H9 (cell line): ENCODE measurements at regions not wholly inside any gene's neighbourhood (a gene's known extent, or its start where the extent isn't known, plus 50 kb on each side); places are given as distances from the start of the nearest gene placed in this dataset.

Experiments
- DNase-seq: peaks from one replicate; pipeline ENCODE4 v3.0.0-alpha.2; 2017
- H2AFZ ChIP-seq: one replicate; pipeline ENCODE4 v1.6.1; 2013; ENCODE audit warnings: mild to moderate bottlenecking, low read length, control low read depth, moderate library complexity
- H2AK5ac ChIP-seq: 2 replicates; pipeline ENCODE4 v1.6.1; 2013; ENCODE audit warnings: low read length, control low read depth, mixed read lengths; ENCODE audit not compliant: insufficient read length
- H2BK120ac ChIP-seq: one replicate; pipeline ENCODE4 v1.6.1; 2013; ENCODE audit warnings: low read depth, mild to moderate bottlenecking, low read length, control low read depth, inconsistent platforms; ENCODE audit not compliant: poor library complexity, severe bottlenecking
- H2BK12ac ChIP-seq: 2 replicates; pipeline ENCODE4 v1.6.1; 2013; ENCODE audit warnings: low read length, control low read depth, mixed read lengths, low read depth; ENCODE audit not compliant: insufficient read length
- H2BK15ac ChIP-seq: 2 replicates; pipeline ENCODE4 v1.6.1; 2013; ENCODE audit warnings: low read depth, low read length, control low read depth
- H2BK20ac ChIP-seq: one replicate; pipeline ENCODE4 v1.6.1; 2013; ENCODE audit warnings: low read depth, mild to moderate bottlenecking, low read length, control low read depth, inconsistent platforms; ENCODE audit not compliant: poor library complexity, severe bottlenecking
- H2BK5ac ChIP-seq: 2 replicates; pipeline ENCODE4 v1.6.1; 2013; ENCODE audit warnings: low read length, control low read depth, mixed read lengths; ENCODE audit not compliant: insufficient read length
- H3K14ac ChIP-seq: 2 replicates; pipeline ENCODE4 v1.6.1; 2013; ENCODE audit warnings: low read length, control low read depth; ENCODE audit not compliant: insufficient read depth
- H3K18ac ChIP-seq: 2 replicates; pipeline ENCODE4 v1.6.1; 2013; ENCODE audit warnings: low read depth, mild to moderate bottlenecking, mixed read lengths, low read length, control low read depth; ENCODE audit not compliant: insufficient read length
- H3K23ac ChIP-seq: 2 replicates; pipeline ENCODE4 v1.6.1; 2013; ENCODE audit warnings: low read length, control low read depth, mixed read lengths, low read depth; ENCODE audit not compliant: insufficient read length
- H3K23me2 ChIP-seq: 2 replicates; pipeline ENCODE4 v1.6.1; 2013; ENCODE audit warnings: low read depth, mild to moderate bottlenecking, mixed read lengths, low read length, control low read depth; ENCODE audit not compliant: insufficient read length, poor library complexity, severe bottlenecking
- H3K27ac ChIP-seq: 2 replicates; pipeline ENCODE4 v1.5.1; 2013; ENCODE audit warnings: low read length, control low read depth, mixed read lengths, low read depth; ENCODE audit not compliant: insufficient read length
- H3K27me3 ChIP-seq: 2 replicates; pipeline ENCODE4 v1.6.1; 2013; ENCODE audit warnings: low read length, control low read depth, inconsistent platforms; ENCODE audit not compliant: insufficient read depth
- H3K4ac ChIP-seq: 2 replicates; pipeline ENCODE4 v1.6.1; 2013; ENCODE audit warnings: low read depth, mild to moderate bottlenecking, control low read depth, inconsistent platforms, low read length, moderate library complexity
- H3K4me1 ChIP-seq: 2 replicates; pipeline ENCODE4 v1.6.1; 2013; ENCODE audit warnings: low read length, control low read depth, inconsistent platforms; ENCODE audit not compliant: insufficient read depth
- H3K4me2 ChIP-seq: 2 replicates; pipeline ENCODE4 v1.6.1; 2013; ENCODE audit warnings: low read length, control low read depth, mixed read lengths; ENCODE audit not compliant: insufficient read length, insufficient read depth
- H3K56ac ChIP-seq: 2 replicates; pipeline ENCODE4 v1.6.1; 2013; ENCODE audit warnings: low read depth, mild to moderate bottlenecking, mixed read lengths, low read length, control low read depth; ENCODE audit not compliant: insufficient read length
- H3K79me1 ChIP-seq: 2 replicates; pipeline ENCODE4 v1.6.1; 2013; ENCODE audit warnings: low read depth, mild to moderate bottlenecking, moderate library complexity, low read length, control low read depth, inconsistent platforms; ENCODE audit not compliant: insufficient read depth, poor library complexity, severe bottlenecking
- H3K79me2 ChIP-seq: 2 replicates; pipeline ENCODE4 v1.6.1; 2013; ENCODE audit warnings: low read length, control low read depth, inconsistent platforms; ENCODE audit not compliant: insufficient read depth
- H3K9ac ChIP-seq: 2 replicates; pipeline ENCODE4 v1.6.1; 2013; ENCODE audit warnings: low read length, control low read depth, mixed read lengths; ENCODE audit not compliant: insufficient read length; ENCODE audit errors: extremely low read depth
- H3K9me3 ChIP-seq: one replicate; pipeline ENCODE4 v1.6.1; 2013; ENCODE audit warnings: low read depth, low read length, inconsistent platforms; ENCODE audit not compliant: control insufficient read depth
- H3T11ph ChIP-seq: one replicate; pipeline ENCODE4 v1.6.1; 2013; ENCODE audit warnings: mild to moderate bottlenecking, low read length, control low read depth, inconsistent platforms
- H4K20me1 ChIP-seq: one replicate; pipeline ENCODE4 v1.6.1; 2013; ENCODE audit not compliant: control insufficient read depth, insufficient read length, insufficient read depth
- H4K5ac ChIP-seq: 2 replicates; pipeline ENCODE4 v1.6.1; 2013; ENCODE audit warnings: low read depth, mild to moderate bottlenecking, mixed read lengths, low read length, control low read depth; ENCODE audit not compliant: insufficient read length
- H4K8ac ChIP-seq: replicated peaks from 2 replicates; pipeline ENCODE4 v1.6.1; 2013; ENCODE audit warnings: low read length, control low read depth, mixed read lengths, low read depth; ENCODE audit not compliant: insufficient read length
- H4K91ac ChIP-seq: 2 replicates; pipeline ENCODE4 v1.6.1; 2013; ENCODE audit warnings: low read depth, mild to moderate bottlenecking, moderate library complexity, mixed read lengths, low read length, control low read depth; ENCODE audit not compliant: insufficient read length
- H3K27ac Mint-ChIP-seq, 3 experiments: 2 replicates in 2 of 3; 3 replicates in 1 of 3; pipeline ENCODE4 v1.8.0; 2020 to 2021; ENCODE audit warnings: mixed read lengths in 3 of 3, mild to moderate bottlenecking in 1 of 3, moderate library complexity in 1 of 3
- H3K27me3 Mint-ChIP-seq: 2 replicates; pipeline ENCODE4 v1.8.0; 2021; ENCODE audit warnings: low read depth, mild to moderate bottlenecking, moderate library complexity, mixed read lengths
- H3K36me3 Mint-ChIP-seq, 3 experiments: 2 replicates in 2 of 3; 3 replicates in 1 of 3; pipeline ENCODE4 v1.8.0; 2020 to 2021; ENCODE audit warnings: low read depth in 3 of 3, mixed read lengths in 3 of 3; ENCODE audit not compliant: insufficient read depth in 1 of 3
- H3K4me1 Mint-ChIP-seq, 2 experiments: 2 replicates each; pipeline ENCODE4 v1.8.0; 2020; ENCODE audit warnings: mixed read lengths in 2 of 2
- H3K4me3 Mint-ChIP-seq, 2 experiments: 2 replicates in 1 of 2; 3 replicates in 1 of 2; pipeline ENCODE4 v1.8.0; 2020 to 2021; ENCODE audit warnings: mild to moderate bottlenecking in 2 of 2, mixed read lengths in 2 of 2, moderate library complexity in 1 of 2
- H3K9me3 Mint-ChIP-seq, 2 experiments: 2 replicates in 1 of 2; 3 replicates in 1 of 2; pipeline ENCODE4 v1.8.0; 2020; ENCODE audit warnings: mild to moderate bottlenecking in 2 of 2, mixed read lengths in 2 of 2, moderate library complexity in 1 of 2
- CTCF ChIP-seq: fragments of 200-600 bp; sonication (generic); conservative IDR thresholded peaks from 3 replicates; pipeline ENCODE4 v1.8.0; 2021; ENCODE audit warnings: antibody characterized with exemption, mild to moderate bottlenecking
- WGBS: extraction: QIAGEN DNeasy Blood & Tissue Kit; methylation state at CpG from one replicate; pipeline ENCODE4 v1.1.7; 2013; ENCODE audit warnings: missing lambda C conversion rate, low lambda C conversion rate, mixed read lengths; ENCODE audit not compliant: insufficient read length; ENCODE audit errors: extremely low coverage; 5-methylcytosine and 5-hydroxymethylcytosine counted together

- no peak overlapping the region for H2BK5ac ChIP-seq
- peak; percentile 76 for TF ChIP-seq CTCF
- no peaks in the 10 kb centered on the region for H4K20me1 ChIP-seq
- no peak overlapping the region for H2AFZ ChIP-seq
- no peak overlapping the region for H4K91ac ChIP-seq
- Mint-ChIP-seq H3K4me3 (no peak overlapping the region), H3K9me3 (peaks cover 0 to 2% of the 10 kb centered on the region in 2 experiments; a peak in 3 of 5 replicates), H3K36me3 (peaks cover 0 to 8% (median 0%) of the 10 kb centered on the region in 3 experiments; a peak in 3 of 7 replicates), H3K27ac (no peak overlapping the region), H3K4me1 (no peaks in the 10 kb centered on the region), H3K27me3 (no peaks in the 10 kb centered on the region)
- H2AK5ac ChIP-seq: no peak overlapping the region
- H3K4me2 ChIP-seq: no peak overlapping the region
- no peaks in the 10 kb centered on the region for H3K23me2 ChIP-seq
- H3K27ac ChIP-seq: no peak overlapping the region
- H2BK20ac ChIP-seq: no peak overlapping the region
- no peak overlapping the region for H2BK120ac ChIP-seq
- H3K18ac ChIP-seq: no peak overlapping the region
- no peak overlapping the region for H4K5ac ChIP-seq
- H3K4ac ChIP-seq: no peak overlapping the region
- H3K9ac ChIP-seq: no peak overlapping the region
- H3K27me3 ChIP-seq: no peaks in the 10 kb centered on the region
- no peaks in the 10 kb centered on the region for H3K4me1 ChIP-seq
- no CpG with 5 or more reads among the region's 1 CpG for WGBS
- H3T11ph ChIP-seq: no peak overlapping the region
- no peak for DNase-seq
- no peaks in the 10 kb centered on the region for H3K79me2 ChIP-seq
- H3K23ac ChIP-seq: no peak overlapping the region
- no peaks in the 10 kb centered on the region for H3K9me3 ChIP-seq
- H3K79me1 ChIP-seq: no peaks in the 10 kb centered on the region
- no peak overlapping the region for H4K8ac ChIP-seq
- H3K14ac ChIP-seq: no peak overlapping the region
- no peak overlapping the region for H2BK12ac ChIP-seq
- no peak overlapping the region for H2BK15ac ChIP-seq
- no peak overlapping the region for H3K56ac ChIP-seq
These were observed 613.5 kb upstream of the C16orf82 start for GRCh38 chr16:26453215-26453614.
